Liver (tissue), 3 donors: ENCODE measurements at regions not wholly inside any gene's neighbourhood (a gene's known extent, or its start where the extent isn't known, plus 50 kb on each side); places are given as distances from the start of the nearest gene placed in this dataset.
"Not testable (repeated sequence)": the region's sequence is repeated elsewhere in the genome, so short reads cannot be mapped to it uniquely, and the experiment has no call there.

ENCODE experiments used
- FOXA1 ChIP-seq: IDR thresholded peaks from 2 replicates; pipeline ENCODE4 v1.6.1; 2016; ENCODE audit warnings: antibody characterized with exemption
- HNF4G ChIP-seq: IDR thresholded peaks from 2 replicates; pipeline ENCODE4 v1.6.1; 2016; ENCODE audit warnings: antibody characterized with exemption
- JUND ChIP-seq, 2 donors: IDR thresholded peaks; 2 replicates each; pipeline ENCODE4 v1.6.1; 2016; ENCODE audit warnings: antibody characterized with exemption in 2 of 2
- RAD21 ChIP-seq, 2 donors: IDR thresholded peaks; 2 replicates each; pipeline ENCODE4 v1.6.1; 2016; ENCODE audit warnings: antibody characterized with exemption in 2 of 2, mild to moderate bottlenecking in 2 of 2
- RXRA ChIP-seq, 2 donors: IDR thresholded peaks; 2 replicates each; pipeline ENCODE4 v1.6.1; 2017 to 2018; ENCODE audit warnings: antibody characterized with exemption in 2 of 2, mild to moderate bottlenecking in 1 of 2
- SP1 ChIP-seq: IDR thresholded peaks from 2 replicates; pipeline ENCODE4 v1.6.1; 2018; ENCODE audit warnings: antibody characterized with exemption, mild to moderate bottlenecking
- TAF1 ChIP-seq: conservative IDR thresholded peaks from 2 replicates; pipeline ENCODE4 v1.6.1; 2016; ENCODE audit warnings: antibody characterized with exemption, mild to moderate bottlenecking
- TF ChIP-seq, protein P1 (sequence below): IDR thresholded peaks from 2 replicates; pipeline ENCODE4 v1.6.1; 2016; ENCODE audit warnings: antibody characterized with exemption, mild to moderate bottlenecking
- TF ChIP-seq, protein P2 (sequence below): fragments of 150-350 bp; IDR thresholded peaks from 2 replicates; pipeline ENCODE4 v1.5.1; 2017; ENCODE audit warnings: improper control_type of control experiment, low read depth, low read length; ENCODE audit not compliant: missing input control
- TF ChIP-seq, protein P3 (sequence below): IDR thresholded peaks from 2 replicates; pipeline ENCODE4 v1.6.1; 2016; ENCODE audit warnings: antibody characterized with exemption
- TF ChIP-seq, protein P4 (sequence below): IDR thresholded peaks from 2 replicates; pipeline ENCODE4 v1.6.1; 2016; ENCODE audit warnings: antibody characterized with exemption
- TF ChIP-seq, protein P5 (sequence below): IDR thresholded peaks from 2 replicates; pipeline ENCODE4 v1.6.1; 2016; ENCODE audit warnings: antibody characterized with exemption
- donor health status: healthy.
- donor health status: healthy.

DNA sequence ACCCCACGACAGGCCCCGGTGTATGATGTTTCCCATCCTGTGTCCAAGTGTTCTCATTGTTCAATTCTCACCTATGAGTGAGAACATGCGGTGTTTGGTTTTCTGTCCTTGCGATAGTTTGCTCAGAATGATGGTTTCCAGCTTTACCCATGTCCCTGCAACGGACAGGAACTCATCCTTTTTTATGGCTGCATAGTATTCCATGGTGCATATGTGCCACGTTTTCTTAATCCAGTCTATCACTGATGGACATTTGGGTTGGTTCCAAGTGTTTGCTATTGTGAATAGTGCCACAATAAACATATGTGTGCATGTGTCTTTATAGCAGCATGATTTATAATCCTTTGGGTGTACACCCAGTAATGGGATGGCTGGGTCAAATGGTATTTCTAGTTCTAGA is 1218.4 kb upstream of the TMEM132C start:
- TF ChIP-seq HNF4G; RXRA (IDR thresholded peaks at IDR 0.05); SP1; JUND (IDR thresholded peaks at IDR 0.05); RAD21 (IDR thresholded peaks at IDR 0.05); TAF1; FOXA1: not testable (repeated sequence)
- TF ChIP-seq, protein P1, sequence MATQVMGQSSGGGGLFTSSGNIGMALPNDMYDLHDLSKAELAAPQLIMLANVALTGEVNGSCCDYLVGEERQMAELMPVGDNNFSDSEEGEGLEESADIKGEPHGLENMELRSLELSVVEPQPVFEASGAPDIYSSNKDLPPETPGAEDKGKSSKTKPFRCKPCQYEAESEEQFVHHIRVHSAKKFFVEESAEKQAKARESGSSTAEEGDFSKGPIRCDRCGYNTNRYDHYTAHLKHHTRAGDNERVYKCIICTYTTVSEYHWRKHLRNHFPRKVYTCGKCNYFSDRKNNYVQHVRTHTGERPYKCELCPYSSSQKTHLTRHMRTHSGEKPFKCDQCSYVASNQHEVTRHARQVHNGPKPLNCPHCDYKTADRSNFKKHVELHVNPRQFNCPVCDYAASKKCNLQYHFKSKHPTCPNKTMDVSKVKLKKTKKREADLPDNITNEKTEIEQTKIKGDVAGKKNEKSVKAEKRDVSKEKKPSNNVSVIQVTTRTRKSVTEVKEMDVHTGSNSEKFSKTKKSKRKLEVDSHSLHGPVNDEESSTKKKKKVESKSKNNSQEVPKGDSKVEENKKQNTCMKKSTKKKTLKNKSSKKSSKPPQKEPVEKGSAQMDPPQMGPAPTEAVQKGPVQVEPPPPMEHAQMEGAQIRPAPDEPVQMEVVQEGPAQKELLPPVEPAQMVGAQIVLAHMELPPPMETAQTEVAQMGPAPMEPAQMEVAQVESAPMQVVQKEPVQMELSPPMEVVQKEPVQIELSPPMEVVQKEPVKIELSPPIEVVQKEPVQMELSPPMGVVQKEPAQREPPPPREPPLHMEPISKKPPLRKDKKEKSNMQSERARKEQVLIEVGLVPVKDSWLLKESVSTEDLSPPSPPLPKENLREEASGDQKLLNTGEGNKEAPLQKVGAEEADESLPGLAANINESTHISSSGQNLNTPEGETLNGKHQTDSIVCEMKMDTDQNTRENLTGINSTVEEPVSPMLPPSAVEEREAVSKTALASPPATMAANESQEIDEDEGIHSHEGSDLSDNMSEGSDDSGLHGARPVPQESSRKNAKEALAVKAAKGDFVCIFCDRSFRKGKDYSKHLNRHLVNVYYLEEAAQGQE, result not testable (repeated sequence)
- TF ChIP-seq, protein P2, sequence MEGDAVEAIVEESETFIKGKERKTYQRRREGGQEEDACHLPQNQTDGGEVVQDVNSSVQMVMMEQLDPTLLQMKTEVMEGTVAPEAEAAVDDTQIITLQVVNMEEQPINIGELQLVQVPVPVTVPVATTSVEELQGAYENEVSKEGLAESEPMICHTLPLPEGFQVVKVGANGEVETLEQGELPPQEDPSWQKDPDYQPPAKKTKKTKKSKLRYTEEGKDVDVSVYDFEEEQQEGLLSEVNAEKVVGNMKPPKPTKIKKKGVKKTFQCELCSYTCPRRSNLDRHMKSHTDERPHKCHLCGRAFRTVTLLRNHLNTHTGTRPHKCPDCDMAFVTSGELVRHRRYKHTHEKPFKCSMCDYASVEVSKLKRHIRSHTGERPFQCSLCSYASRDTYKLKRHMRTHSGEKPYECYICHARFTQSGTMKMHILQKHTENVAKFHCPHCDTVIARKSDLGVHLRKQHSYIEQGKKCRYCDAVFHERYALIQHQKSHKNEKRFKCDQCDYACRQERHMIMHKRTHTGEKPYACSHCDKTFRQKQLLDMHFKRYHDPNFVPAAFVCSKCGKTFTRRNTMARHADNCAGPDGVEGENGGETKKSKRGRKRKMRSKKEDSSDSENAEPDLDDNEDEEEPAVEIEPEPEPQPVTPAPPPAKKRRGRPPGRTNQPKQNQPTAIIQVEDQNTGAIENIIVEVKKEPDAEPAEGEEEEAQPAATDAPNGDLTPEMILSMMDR, result not testable (repeated sequence)
- TF ChIP-seq, protein P3, sequence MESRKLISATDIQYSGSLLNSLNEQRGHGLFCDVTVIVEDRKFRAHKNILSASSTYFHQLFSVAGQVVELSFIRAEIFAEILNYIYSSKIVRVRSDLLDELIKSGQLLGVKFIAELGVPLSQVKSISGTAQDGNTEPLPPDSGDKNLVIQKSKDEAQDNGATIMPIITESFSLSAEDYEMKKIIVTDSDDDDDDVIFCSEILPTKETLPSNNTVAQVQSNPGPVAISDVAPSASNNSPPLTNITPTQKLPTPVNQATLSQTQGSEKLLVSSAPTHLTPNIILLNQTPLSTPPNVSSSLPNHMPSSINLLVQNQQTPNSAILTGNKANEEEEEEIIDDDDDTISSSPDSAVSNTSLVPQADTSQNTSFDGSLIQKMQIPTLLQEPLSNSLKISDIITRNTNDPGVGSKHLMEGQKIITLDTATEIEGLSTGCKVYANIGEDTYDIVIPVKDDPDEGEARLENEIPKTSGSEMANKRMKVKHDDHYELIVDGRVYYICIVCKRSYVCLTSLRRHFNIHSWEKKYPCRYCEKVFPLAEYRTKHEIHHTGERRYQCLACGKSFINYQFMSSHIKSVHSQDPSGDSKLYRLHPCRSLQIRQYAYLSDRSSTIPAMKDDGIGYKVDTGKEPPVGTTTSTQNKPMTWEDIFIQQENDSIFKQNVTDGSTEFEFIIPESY, result not testable (repeated sequence)
- TF ChIP-seq, protein P4, sequence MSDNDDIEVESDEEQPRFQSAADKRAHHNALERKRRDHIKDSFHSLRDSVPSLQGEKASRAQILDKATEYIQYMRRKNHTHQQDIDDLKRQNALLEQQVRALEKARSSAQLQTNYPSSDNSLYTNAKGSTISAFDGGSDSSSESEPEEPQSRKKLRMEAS, result not testable (repeated sequence)
- TF ChIP-seq, protein P5, sequence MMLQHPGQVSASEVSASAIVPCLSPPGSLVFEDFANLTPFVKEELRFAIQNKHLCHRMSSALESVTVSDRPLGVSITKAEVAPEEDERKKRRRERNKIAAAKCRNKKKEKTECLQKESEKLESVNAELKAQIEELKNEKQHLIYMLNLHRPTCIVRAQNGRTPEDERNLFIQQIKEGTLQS, result not testable (repeated sequence)
